ENCODE measurements at regions not wholly inside any gene's neighbourhood (a gene's known extent, or its start where the extent isn't known, plus 50 kb on each side); places are given as distances from the start of the nearest gene placed in this dataset.
"Not testable (repeated sequence)": the region's sequence is repeated elsewhere in the genome, so short reads cannot be mapped to it uniquely, and the experiment has no call there.

DNA sequence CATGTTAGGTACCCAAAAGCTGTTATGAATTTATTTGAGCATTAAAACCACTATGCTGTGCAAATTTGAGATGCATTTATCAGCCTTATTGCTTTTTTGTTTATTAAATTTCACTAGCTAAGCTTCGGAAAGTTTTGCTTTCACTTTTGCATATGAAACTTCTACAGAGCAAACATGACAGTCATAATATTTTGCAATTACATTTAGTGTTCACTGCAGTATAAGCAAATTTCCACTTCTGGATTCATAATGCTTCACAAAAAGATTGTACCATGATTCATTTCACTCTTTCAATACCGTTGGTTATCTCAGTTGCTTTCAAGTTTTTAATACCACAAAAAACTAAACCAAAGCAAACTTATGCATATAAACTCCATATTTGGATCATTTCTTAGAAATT, 228.7 kb upstream of the SLC8A1 start:
- H3K4me1 ChIP-seq (ENCODE audit: insufficient read depth, low read length) = peaks cover 6% of the 10 kb centered on the region; the same call in 1 of the 2 replicates
- H3K9ac ChIP-seq (ENCODE audit: low read depth, low read length) = no peak overlapping the region
- H3K9me3 ChIP-seq (ENCODE audit: insufficient read depth, low read depth, low read length) = peaks cover 5% of the 10 kb centered on the region; the same call in 1 of the 2 replicates
- no peak overlapping the region for H3K4me3 ChIP-seq (ENCODE audit: low read length)
- H3K27ac ChIP-seq (ENCODE audit: low read depth, low read length) = no peak overlapping the region
- WGBS = 66% methylated on average over 2 of the region's 2 CpGs
- no peaks in the 10 kb centered on the region for H3K36me3 ChIP-seq (ENCODE audit: insufficient read depth, low read length)
- H3K27me3 ChIP-seq (ENCODE audit: insufficient read depth, low read length) = no peaks in the 10 kb centered on the region

DNA sequence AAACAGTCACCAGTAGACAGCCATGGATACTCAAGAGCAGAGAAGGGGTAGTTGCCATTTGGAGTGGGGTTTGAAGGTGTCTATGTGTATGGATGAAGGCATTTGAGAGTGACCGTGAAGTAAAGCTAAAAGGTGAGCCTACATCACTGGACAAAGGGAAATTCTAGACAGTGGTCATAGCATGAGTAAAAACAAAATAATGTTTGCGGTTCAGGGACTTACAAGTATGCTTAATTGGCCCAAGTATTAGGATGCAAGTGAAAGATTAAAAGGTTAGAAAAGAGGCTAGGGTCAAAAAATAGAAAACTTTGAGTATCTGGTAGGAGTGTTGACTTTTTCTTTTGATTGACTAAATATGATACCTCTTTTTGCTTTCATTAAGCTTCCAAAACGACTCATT, 238.1 kb upstream of the SLC8A1 start:
- Histone ChIP-seq H3K4me3 (ENCODE audit: low read length) (no peak overlapping the region), H3K27ac (ENCODE audit: low read depth, low read length) (no peak overlapping the region), H3K4me1 (ENCODE audit: insufficient read depth, low read length) (peaks cover 5% of the 10 kb centered on the region; the same call in 1 of the 2 replicates), H3K9ac (ENCODE audit: low read depth, low read length) (no peak overlapping the region), H3K9me3 (ENCODE audit: insufficient read depth, low read depth, low read length) (no peaks in the 10 kb centered on the region), H3K27me3 (ENCODE audit: insufficient read depth, low read length) (no peaks in the 10 kb centered on the region), H3K36me3 (ENCODE audit: insufficient read depth, low read length) (no peaks in the 10 kb centered on the region)
- WGBS = 89% methylated on average over 3 of the region's 3 CpGs

GRCh38 chr2:40690525-40690924, 238.6 kb upstream of the SLC8A1 start:
- 94% methylated on average over 3 of the region's 3 CpGs for WGBS
- H3K36me3 ChIP-seq (ENCODE audit: insufficient read depth, low read length) = no peaks in the 10 kb centered on the region
- peaks cover under 1% of the 10 kb centered on the region; the same call in 1 of the 2 replicates for H3K4me1 ChIP-seq (ENCODE audit: insufficient read depth, low read length)
- H3K9ac ChIP-seq (ENCODE audit: low read depth, low read length) = no peak overlapping the region
- H3K27ac ChIP-seq (ENCODE audit: low read depth, low read length) = no peak overlapping the region
- no peaks in the 10 kb centered on the region for H3K27me3 ChIP-seq (ENCODE audit: insufficient read depth, low read length)
- no peak overlapping the region for H3K4me3 ChIP-seq (ENCODE audit: low read length)
- H3K9me3 ChIP-seq (ENCODE audit: insufficient read depth, low read depth, low read length) = no peaks in the 10 kb centered on the region

- Histone ChIP-seq H3K27ac (ENCODE audit: low read depth, low read length) (no peak overlapping the region), H3K27me3 (ENCODE audit: insufficient read depth, low read length) (no peaks in the 10 kb centered on the region), H3K4me1 (ENCODE audit: insufficient read depth, low read length) (no peaks in the 10 kb centered on the region), H3K9ac (ENCODE audit: low read depth, low read length) (no peak overlapping the region), H3K36me3 (ENCODE audit: insufficient read depth, low read length) (no peaks in the 10 kb centered on the region), H3K9me3 (ENCODE audit: insufficient read depth, low read depth, low read length) (no peaks in the 10 kb centered on the region), H3K4me3 (ENCODE audit: low read length) (no peak overlapping the region)
- 74% methylated on average over 5 of the region's 5 CpGs for WGBS
Measured at GRCh38 chr2:40700231-40700954, 248.5 kb upstream of the SLC8A1 start.

DNA sequence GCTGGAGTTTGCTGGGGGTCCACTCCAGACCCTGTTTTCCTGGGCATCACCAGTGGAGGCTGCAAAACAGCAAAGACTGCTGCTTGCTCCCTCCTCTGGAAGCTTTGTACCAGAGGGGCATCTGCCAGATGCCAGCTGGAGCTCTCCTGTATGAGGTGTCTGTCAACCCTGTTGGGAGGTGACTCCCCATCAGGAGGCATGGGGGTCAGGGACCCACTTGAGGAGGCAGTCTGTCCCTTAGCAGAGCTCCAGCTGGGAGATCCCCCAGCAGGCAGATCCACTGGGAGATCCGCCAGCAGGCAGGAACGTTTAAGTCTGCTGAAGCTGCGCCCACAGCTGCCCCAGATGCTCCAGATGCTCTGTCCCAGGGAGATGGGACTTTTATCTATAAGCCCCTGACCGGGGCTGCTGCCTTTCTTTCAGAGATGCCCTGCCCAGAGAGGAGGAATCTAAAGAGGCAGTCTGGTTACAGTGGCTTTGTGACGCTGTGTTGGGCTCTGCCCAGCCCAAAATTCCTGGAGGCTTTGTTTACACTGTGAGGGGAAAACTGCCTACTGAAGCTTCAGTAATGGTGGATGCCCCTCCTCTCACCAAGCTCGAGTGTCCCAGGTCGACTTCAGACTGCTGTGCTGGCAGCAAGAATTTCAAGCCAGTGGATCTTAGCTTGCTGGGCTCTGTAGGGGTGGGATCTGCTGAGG, 260.5 kb upstream of the SLC8A1 start:
- WGBS = 64% methylated on average over 7 of the region's 7 CpGs

GRCh38 chr2:40716879-40717278, 265.0 kb upstream of the SLC8A1 start:
- no peaks in the 10 kb centered on the region for H3K27me3 ChIP-seq (ENCODE audit: insufficient read depth, low read length)
- H3K4me1 ChIP-seq (ENCODE audit: insufficient read depth, low read length) = no peaks in the 10 kb centered on the region
- no peaks in the 10 kb centered on the region for H3K36me3 ChIP-seq (ENCODE audit: insufficient read depth, low read length)
- WGBS = 98% methylated on average over 2 of the region's 2 CpGs
- H3K27ac ChIP-seq (ENCODE audit: low read depth, low read length) = no peak overlapping the region
- no peaks in the 10 kb centered on the region for H3K9me3 ChIP-seq (ENCODE audit: insufficient read depth, low read depth, low read length)
- H3K4me3 ChIP-seq (ENCODE audit: low read length) = no peak overlapping the region
- no peak overlapping the region for H3K9ac ChIP-seq (ENCODE audit: low read depth, low read length)

More for the DNA sequence above, 260.5 kb upstream of the SLC8A1 start:
- H3K4me3 ChIP-seq (ENCODE audit: low read length); H3K4me1 ChIP-seq (ENCODE audit: insufficient read depth, low read length); H3K9ac ChIP-seq (ENCODE audit: low read depth, low read length); H3K27me3 ChIP-seq (ENCODE audit: insufficient read depth, low read length); H3K9me3 ChIP-seq (ENCODE audit: insufficient read depth, low read depth, low read length); H3K27ac ChIP-seq (ENCODE audit: low read depth, low read length); H3K36me3 ChIP-seq (ENCODE audit: insufficient read depth, low read length): not testable (repeated sequence)

GRCh38 chr2:40719414-40719813, 267.5 kb upstream of the SLC8A1 start:
- H3K9ac ChIP-seq (ENCODE audit: low read depth, low read length) = no peak overlapping the region
- H3K36me3 ChIP-seq (ENCODE audit: insufficient read depth, low read length) = no peaks in the 10 kb centered on the region
- no peak overlapping the region for H3K4me3 ChIP-seq (ENCODE audit: low read length)
- H3K4me1 ChIP-seq (ENCODE audit: insufficient read depth, low read length) = no peaks in the 10 kb centered on the region
- H3K9me3 ChIP-seq (ENCODE audit: insufficient read depth, low read depth, low read length) = 0 out of 2 replicates have a peak, but pooled peaks cover 4% of the 10 kb centered on the region
- 66% methylated on average over 2 of the region's 2 CpGs for WGBS
- H3K27me3 ChIP-seq (ENCODE audit: insufficient read depth, low read length) = no peaks in the 10 kb centered on the region
- H3K27ac ChIP-seq (ENCODE audit: low read depth, low read length) = no peak overlapping the region

GRCh38 chr2:40721595-40721994, 269.7 kb upstream of the SLC8A1 start:
- no peak overlapping the region for H3K9ac ChIP-seq (ENCODE audit: low read depth, low read length)
- no peaks in the 10 kb centered on the region; the same call in 1 of the 2 replicates for H3K4me1 ChIP-seq (ENCODE audit: insufficient read depth, low read length)
- no peaks in the 10 kb centered on the region for H3K27me3 ChIP-seq (ENCODE audit: insufficient read depth, low read length)
- H3K27ac ChIP-seq (ENCODE audit: low read depth, low read length) = no peak overlapping the region
- H3K4me3 ChIP-seq (ENCODE audit: low read length) = no peak overlapping the region
- H3K9me3 ChIP-seq (ENCODE audit: insufficient read depth, low read depth, low read length) = 0 out of 2 replicates have a peak, but pooled peaks cover 4% of the 10 kb centered on the region
- H3K36me3 ChIP-seq (ENCODE audit: insufficient read depth, low read length) = no peaks in the 10 kb centered on the region
- WGBS = 96% methylated on average over 1 of the region's 1 CpG

GRCh38 chr2:40723194-40723593, 271.3 kb upstream of the SLC8A1 start:
- no peaks in the 10 kb centered on the region; the same call in 1 of the 2 replicates for H3K4me1 ChIP-seq (ENCODE audit: insufficient read depth, low read length)
- H3K9me3 ChIP-seq (ENCODE audit: insufficient read depth, low read depth, low read length) = 0 out of 2 replicates have a peak, but pooled peaks cover 4% of the 10 kb centered on the region
- no peak overlapping the region for H3K9ac ChIP-seq (ENCODE audit: low read depth, low read length)
- H3K27me3 ChIP-seq (ENCODE audit: insufficient read depth, low read length) = no peaks in the 10 kb centered on the region
- H3K4me3 ChIP-seq (ENCODE audit: low read length) = no peak overlapping the region
- WGBS = no CpG with 5 or more reads among the region's 1 CpG
- H3K36me3 ChIP-seq (ENCODE audit: insufficient read depth, low read length) = no peaks in the 10 kb centered on the region
- H3K27ac ChIP-seq (ENCODE audit: low read depth, low read length) = no peak overlapping the region

DNA sequence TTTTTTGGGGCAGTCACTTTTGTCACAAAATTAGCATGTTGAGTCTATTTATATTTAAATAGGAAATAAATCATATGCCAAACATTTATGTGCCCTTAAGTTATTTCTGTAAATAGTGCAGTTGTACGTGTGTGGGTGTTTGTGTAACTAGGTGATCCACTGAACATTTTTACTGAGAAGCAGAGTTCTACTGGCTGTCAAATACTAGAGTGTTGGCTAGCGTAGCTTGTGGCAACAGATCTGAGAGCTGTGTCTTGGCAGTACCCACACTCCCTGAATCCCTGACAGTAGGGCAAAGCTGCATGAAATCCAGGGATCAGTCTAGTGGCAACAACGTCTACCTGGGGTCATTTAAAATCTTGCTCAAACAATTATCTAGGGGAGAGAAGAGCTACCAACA, 273.1 kb upstream of the SLC8A1 start:
- Histone ChIP-seq H3K9me3 (ENCODE audit: insufficient read depth, low read depth, low read length) (0 out of 2 replicates have a peak, but pooled peaks cover 4% of the 10 kb centered on the region), H3K4me3 (ENCODE audit: low read length) (no peak overlapping the region), H3K27ac (ENCODE audit: low read depth, low read length) (no peak overlapping the region), H3K27me3 (ENCODE audit: insufficient read depth, low read length) (no peaks in the 10 kb centered on the region), H3K4me1 (ENCODE audit: insufficient read depth, low read length) (no peaks in the 10 kb centered on the region; the same call in 1 of the 2 replicates), H3K36me3 (ENCODE audit: insufficient read depth, low read length) (no peaks in the 10 kb centered on the region), H3K9ac (ENCODE audit: low read depth, low read length) (no peak overlapping the region)
- WGBS = 94% methylated on average over 3 of the region's 3 CpGs

DNA sequence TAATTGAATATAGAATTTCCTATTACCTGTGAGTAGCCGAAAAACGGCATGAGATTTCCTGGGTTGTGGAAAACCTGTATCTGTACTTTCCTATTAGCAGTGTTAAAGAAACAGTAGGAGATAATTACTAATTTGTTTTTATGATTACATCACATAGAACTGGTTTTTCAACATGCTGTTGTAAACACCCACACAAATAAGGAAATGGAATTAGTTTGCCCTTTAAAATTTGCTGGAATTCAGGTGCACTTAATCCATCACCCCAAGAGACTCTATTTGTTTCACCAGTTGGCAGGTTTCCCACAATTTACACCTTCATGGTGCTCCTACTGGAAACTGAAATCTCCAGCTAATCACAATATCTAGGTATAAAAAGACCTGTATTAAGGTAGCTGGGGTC, 274.1 kb upstream of the SLC8A1 start:
- WGBS = no CpG with 5 or more reads among the region's 2 CpGs
- Histone ChIP-seq H3K4me3 (ENCODE audit: low read length) (no peak overlapping the region), H3K9ac (ENCODE audit: low read depth, low read length) (no peak overlapping the region), H3K27ac (ENCODE audit: low read depth, low read length) (no peak overlapping the region), H3K9me3 (ENCODE audit: insufficient read depth, low read depth, low read length) (0 out of 2 replicates have a peak, but pooled peaks cover 4% of the 10 kb centered on the region), H3K4me1 (ENCODE audit: insufficient read depth, low read length) (no peaks in the 10 kb centered on the region; the same call in 1 of the 2 replicates), H3K27me3 (ENCODE audit: insufficient read depth, low read length) (no peaks in the 10 kb centered on the region), H3K36me3 (ENCODE audit: insufficient read depth, low read length) (no peaks in the 10 kb centered on the region)

Data from HUES64 (cell line).